Mesendoderm (in vitro differentiated cells): ENCODE measurements at regions not wholly inside any gene's neighbourhood (a gene's known extent, or its start where the extent isn't known, plus 50 kb on each side); places are given as distances from the start of the nearest gene placed in this dataset.
"Not testable (repeated sequence)": the region's sequence is repeated elsewhere in the genome, so short reads cannot be mapped to it uniquely, and the experiment has no call there.

Experiments
- DNase-seq: peaks from one replicate; pipeline ENCODE4 v3.0.0; 2013
- H2AK5ac ChIP-seq: 2 replicates; pipeline ENCODE4 v1.6.1; 2013; ENCODE audit warnings: low read length, inconsistent platforms
- H2BK120ac ChIP-seq: 2 replicates; pipeline ENCODE4 v1.6.1; 2013; ENCODE audit warnings: low read depth, mild to moderate bottlenecking, low read length, moderate library complexity, mixed read lengths
- H2BK15ac ChIP-seq: replicated peaks from 2 replicates; pipeline ENCODE4 v1.6.1; 2013; ENCODE audit warnings: low read depth, mild to moderate bottlenecking, moderate library complexity
- H2BK5ac ChIP-seq: 2 replicates; pipeline ENCODE4 v1.6.1; 2013; ENCODE audit warnings: low read length, inconsistent platforms
- H3K18ac ChIP-seq: 2 replicates; pipeline ENCODE4 v1.6.1; 2013; ENCODE audit warnings: mild to moderate bottlenecking, low read length, mixed read lengths
- H3K23ac ChIP-seq: one replicate; pipeline ENCODE4 v1.6.1; 2013; ENCODE audit warnings: low read length
- H3K27ac ChIP-seq: 2 replicates; pipeline ENCODE4 v1.5.1; 2013; ENCODE audit warnings: low read depth, mild to moderate bottlenecking, inconsistent platforms, low read length, moderate library complexity
- H3K27me3 ChIP-seq: 2 replicates; pipeline ENCODE4 v1.6.1; 2013; ENCODE audit warnings: low read length, control low read depth, mild to moderate bottlenecking, inconsistent platforms; ENCODE audit not compliant: insufficient read depth, poor library complexity
- H3K36me3 ChIP-seq: 2 replicates; pipeline ENCODE4 v1.6.1; 2013; ENCODE audit warnings: low read length, inconsistent platforms; ENCODE audit not compliant: control insufficient read depth, insufficient read depth
- H3K4ac ChIP-seq: one replicate; pipeline ENCODE4 v1.6.1; 2013; ENCODE audit warnings: low read depth, mild to moderate bottlenecking, low read length, moderate library complexity
- H3K4me1 ChIP-seq: 2 replicates; pipeline ENCODE4 v1.6.1; 2013; ENCODE audit warnings: low read depth, low read length, inconsistent platforms; ENCODE audit not compliant: control insufficient read depth
- H3K4me2 ChIP-seq: 2 replicates; pipeline ENCODE4 v1.6.1; 2013; ENCODE audit warnings: low read length
- H3K4me3 ChIP-seq: 2 replicates; pipeline ENCODE4 v1.5.1; 2013; ENCODE audit warnings: mild to moderate bottlenecking, low read length
- H3K56ac ChIP-seq: one replicate; pipeline ENCODE4 v1.6.1; 2013; ENCODE audit warnings: low read length
- H3K79me1 ChIP-seq: 2 replicates; pipeline ENCODE4 v1.6.1; 2013; ENCODE audit warnings: low read length, inconsistent platforms
- H3K79me2 ChIP-seq: 2 replicates; pipeline ENCODE4 v1.6.1; 2013; ENCODE audit warnings: mild to moderate bottlenecking, low read length; ENCODE audit not compliant: control insufficient read depth, insufficient read depth
- H3K9ac ChIP-seq: 2 replicates; pipeline ENCODE4 v1.6.1; 2013; ENCODE audit warnings: low read length, inconsistent platforms
- H4K5ac ChIP-seq: one replicate; pipeline ENCODE4 v1.6.1; 2013; ENCODE audit warnings: low read length
- H4K8ac ChIP-seq: one replicate; pipeline ENCODE4 v1.6.1; 2013; ENCODE audit warnings: low read depth, mild to moderate bottlenecking, control low read depth, low read length, moderate library complexity
- WGBS: extraction: QIAGEN DNeasy Blood & Tissue Kit; methylation state at CpG from one replicate; pipeline ENCODE4 v1.1.7; 2013; ENCODE audit warnings: low lambda C conversion rate, missing lambda C conversion rate; ENCODE audit not compliant: insufficient coverage; ENCODE audit errors: extremely low coverage; 5-methylcytosine and 5-hydroxymethylcytosine counted together

GRCh38 chrY:7654985-7655384, 743.4 kb upstream of the AMELY start:
- Histone ChIP-seq H3K56ac (no peak overlapping the region), H2BK5ac (no peak overlapping the region), H3K27me3 (no peaks in the 10 kb centered on the region), H3K27ac (no peak overlapping the region), H2AK5ac (no peak overlapping the region), H3K4me3 (no peak overlapping the region), H3K79me1 (no peaks in the 10 kb centered on the region), H2BK120ac (no peak overlapping the region), H3K9ac (no peak overlapping the region), H2BK15ac (no peak overlapping the region), H3K4me1 (no peaks in the 10 kb centered on the region), H4K8ac (no peak overlapping the region), H3K79me2 (no peaks in the 10 kb centered on the region), H3K23ac (no peak overlapping the region), H3K18ac (no peak overlapping the region), H3K4me2 (no peak overlapping the region), H3K36me3 (no peaks in the 10 kb centered on the region), H3K4ac (no peak overlapping the region), H4K5ac (no peak overlapping the region)
- no peak for DNase-seq

- H2BK5ac ChIP-seq, H3K23ac ChIP-seq, H3K56ac ChIP-seq, H2BK120ac ChIP-seq, DNase-seq, H3K18ac ChIP-seq, H3K36me3 ChIP-seq, H3K9ac ChIP-seq, H3K4me1 ChIP-seq, H2BK15ac ChIP-seq, H4K8ac ChIP-seq, H3K27me3 ChIP-seq, H3K4me3 ChIP-seq, H3K79me2 ChIP-seq, H3K4ac ChIP-seq, H3K4me2 ChIP-seq, H3K27ac ChIP-seq, H3K79me1 ChIP-seq, H2AK5ac ChIP-seq, H4K5ac ChIP-seq: not testable (repeated sequence)
- no CpG with 5 or more reads among the region's 1 CpG for WGBS
Measured at GRCh38 chrY:7649866-7650265, 738.3 kb upstream of the AMELY start.
